ENCODE measurements at regions not wholly inside any gene's neighbourhood (a gene's known extent, or its start where the extent isn't known, plus 50 kb on each side); places are given as distances from the start of the nearest gene placed in this dataset.

GRCh38 chr9:129237164-129237611 lies 59.1 kb upstream of the IER5L start:
- TF ChIP-seq CTCF (IDR thresholded peaks at IDR 0.05) (no peak), POLR2A (IDR thresholded peaks at IDR 0.05) (no peak)
